ENCODE measurements at regions not wholly inside any gene's neighbourhood (a gene's known extent, or its start where the extent isn't known, plus 50 kb on each side); places are given as distances from the start of the nearest gene placed in this dataset.
A peak's percentile ranks its signal among the peaks of the same experiment; 100 is the strongest.

DNA sequence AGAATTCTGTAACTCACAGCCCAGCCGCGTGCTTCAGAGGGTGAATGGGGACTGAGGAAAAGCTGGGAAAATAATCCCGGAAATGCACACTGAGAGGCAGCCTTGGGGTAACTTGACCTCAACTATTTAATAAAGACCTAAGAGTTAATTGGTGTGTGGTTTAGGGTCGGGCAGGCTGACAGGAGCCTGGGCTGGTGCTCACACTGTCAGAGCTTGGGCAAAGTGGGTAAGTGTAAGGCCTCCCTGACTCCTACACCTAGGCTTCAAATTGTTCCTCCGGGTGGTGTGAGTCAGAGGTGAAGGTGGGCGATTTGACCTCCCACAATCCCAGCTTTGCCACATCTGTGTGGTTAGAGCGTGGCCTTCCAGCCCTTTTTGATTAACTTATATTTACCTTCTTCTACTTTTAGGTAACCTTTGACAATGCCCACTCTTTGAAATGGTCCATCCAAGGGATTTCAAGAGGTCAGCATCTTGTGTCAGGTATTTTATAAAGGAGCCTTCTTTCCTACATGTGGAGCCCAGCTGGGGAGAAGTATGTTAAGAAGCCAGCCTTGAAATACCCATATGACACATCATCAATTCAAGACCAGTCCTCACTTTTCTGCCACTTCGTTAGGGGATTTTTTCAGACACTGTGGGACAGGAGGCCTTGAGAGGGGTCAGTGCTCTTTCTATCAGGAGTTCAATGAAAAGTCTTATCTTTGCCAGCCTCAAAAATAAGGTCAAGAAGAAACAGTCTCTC is 114.2 kb downstream of the NUFIP1 start:
- 87% methylated on average over 8 of the region's 8 CpGs for WGBS, 3 donors
- Histone ChIP-seq H3K27me3 (ENCODE audit: insufficient read depth in 3 of 3, low read length in 2 of 3) (no peaks in the 10 kb centered on the region), H3K4me1 (peaks cover 23% of the 10 kb centered on the region), H3K4me3 (no peak overlapping the region), H3K9me3 (no peaks in the 10 kb centered on the region), H3K36me3 (ENCODE audit: insufficient read depth in 1 of 2, low read depth in 1 of 2) (no peaks in the 10 kb centered on the region), H3K27ac (peak overlapping the region; percentile 36)
- no peak for DNase-seq
- TF ChIP-seq, protein P1, sequence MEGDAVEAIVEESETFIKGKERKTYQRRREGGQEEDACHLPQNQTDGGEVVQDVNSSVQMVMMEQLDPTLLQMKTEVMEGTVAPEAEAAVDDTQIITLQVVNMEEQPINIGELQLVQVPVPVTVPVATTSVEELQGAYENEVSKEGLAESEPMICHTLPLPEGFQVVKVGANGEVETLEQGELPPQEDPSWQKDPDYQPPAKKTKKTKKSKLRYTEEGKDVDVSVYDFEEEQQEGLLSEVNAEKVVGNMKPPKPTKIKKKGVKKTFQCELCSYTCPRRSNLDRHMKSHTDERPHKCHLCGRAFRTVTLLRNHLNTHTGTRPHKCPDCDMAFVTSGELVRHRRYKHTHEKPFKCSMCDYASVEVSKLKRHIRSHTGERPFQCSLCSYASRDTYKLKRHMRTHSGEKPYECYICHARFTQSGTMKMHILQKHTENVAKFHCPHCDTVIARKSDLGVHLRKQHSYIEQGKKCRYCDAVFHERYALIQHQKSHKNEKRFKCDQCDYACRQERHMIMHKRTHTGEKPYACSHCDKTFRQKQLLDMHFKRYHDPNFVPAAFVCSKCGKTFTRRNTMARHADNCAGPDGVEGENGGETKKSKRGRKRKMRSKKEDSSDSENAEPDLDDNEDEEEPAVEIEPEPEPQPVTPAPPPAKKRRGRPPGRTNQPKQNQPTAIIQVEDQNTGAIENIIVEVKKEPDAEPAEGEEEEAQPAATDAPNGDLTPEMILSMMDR (IDR thresholded peaks at IDR 0.05), result no peak
- intact Hi-C loops (cut with DNase I), result loop anchor here (5.0 kb wide), 3 partner anchors 42 to 393 kb away; partner anchors contain the start of gene TSC22D1 (in 1 of the 2)
- ATAC-seq, result no peak

DNA sequence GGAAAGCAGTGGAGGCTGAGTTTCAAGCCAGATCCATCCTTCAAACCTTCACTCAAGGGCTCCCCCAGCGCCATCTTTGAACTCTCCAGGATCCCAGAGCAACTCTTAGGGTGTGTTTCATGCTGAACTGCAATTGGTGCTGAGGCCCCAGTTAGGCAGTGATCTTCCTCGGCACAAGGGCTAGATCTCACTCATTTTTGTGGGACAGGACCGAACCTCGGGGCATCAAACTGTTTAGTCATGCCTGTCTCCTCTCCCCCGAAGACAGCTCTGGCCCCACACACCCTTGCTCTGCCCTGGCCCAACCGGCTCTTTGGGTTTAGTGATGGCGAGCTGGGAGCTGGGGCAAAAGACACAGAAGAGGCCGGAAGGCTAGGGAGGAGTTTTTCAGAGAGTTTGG is 115.1 kb downstream of the NUFIP1 start:
- TF ChIP-seq, protein P1 (IDR thresholded peaks at IDR 0.05), result no peak
- no peak overlapping the region for H3K4me3 ChIP-seq
- no peaks in the 10 kb centered on the region for H3K36me3 ChIP-seq (ENCODE audit: insufficient read depth in 1 of 2, low read depth in 1 of 2)
- DNase-seq, result no peak
- peaks cover 23% of the 10 kb centered on the region for H3K4me1 ChIP-seq
- peak overlapping the region; percentile 36 for H3K27ac ChIP-seq
- intact Hi-C loops (cut with DNase I), result loop anchor here in 1 of 2 donors (5.0 kb wide), 2 partner anchors 43 to 297 kb away; partner anchors contain the start of gene TSC22D1
- H3K9me3 ChIP-seq, result no peaks in the 10 kb centered on the region
- 89 to 96% (median 92%) methylated on average over 8 of the region's 8 CpGs for WGBS, 3 donors
- no peak for ATAC-seq
- no peaks in the 10 kb centered on the region for H3K27me3 ChIP-seq (ENCODE audit: insufficient read depth in 3 of 3, low read length in 2 of 3)

DNA sequence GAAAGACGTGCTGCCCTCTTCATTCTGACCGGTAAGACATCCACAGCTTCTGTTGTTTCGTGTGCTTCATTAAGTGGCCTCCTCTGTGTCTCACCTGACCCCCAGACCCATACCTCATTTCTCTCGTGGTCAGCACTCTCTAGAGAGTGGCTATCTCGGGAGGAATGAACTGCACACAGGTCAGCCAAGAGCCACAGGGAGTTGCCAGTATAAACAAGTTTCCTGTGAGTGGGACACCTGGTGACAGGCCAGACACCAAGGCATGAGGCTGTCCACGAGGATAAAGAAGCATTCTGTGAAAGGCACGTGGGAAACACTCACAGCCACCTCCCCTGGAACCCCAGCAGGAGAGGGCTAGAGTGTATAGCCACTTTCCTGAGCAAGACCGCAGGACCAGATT is 115.8 kb downstream of the NUFIP1 start:
- peak in 3 of 4 donors; percentile 17 to 49 (median 22) for ATAC-seq
- peaks cover 23% of the 10 kb centered on the region for H3K4me1 ChIP-seq
- intact Hi-C loops (cut with DNase I), result loop anchor here in 1 of 2 donors (5.0 kb wide), 2 partner anchors 44 to 296 kb away; partner anchors contain the start of gene TSC22D1
- 31 to 39% (median 35%) methylated on average over 8 of the region's 8 CpGs for WGBS, 3 donors
- no peaks in the 10 kb centered on the region for H3K27me3 ChIP-seq (ENCODE audit: insufficient read depth in 3 of 3, low read length in 2 of 3)
- TF ChIP-seq, protein P1 (IDR thresholded peaks at IDR 0.05), result no peak
- H3K4me3 ChIP-seq, result no peak overlapping the region
- H3K9me3 ChIP-seq, result no peaks in the 10 kb centered on the region
- DNase-seq, result no peak
- H3K27ac ChIP-seq, result peak overlapping the region; percentile 21
- no peaks in the 10 kb centered on the region for H3K36me3 ChIP-seq (ENCODE audit: insufficient read depth in 1 of 2, low read depth in 1 of 2)

DNA sequence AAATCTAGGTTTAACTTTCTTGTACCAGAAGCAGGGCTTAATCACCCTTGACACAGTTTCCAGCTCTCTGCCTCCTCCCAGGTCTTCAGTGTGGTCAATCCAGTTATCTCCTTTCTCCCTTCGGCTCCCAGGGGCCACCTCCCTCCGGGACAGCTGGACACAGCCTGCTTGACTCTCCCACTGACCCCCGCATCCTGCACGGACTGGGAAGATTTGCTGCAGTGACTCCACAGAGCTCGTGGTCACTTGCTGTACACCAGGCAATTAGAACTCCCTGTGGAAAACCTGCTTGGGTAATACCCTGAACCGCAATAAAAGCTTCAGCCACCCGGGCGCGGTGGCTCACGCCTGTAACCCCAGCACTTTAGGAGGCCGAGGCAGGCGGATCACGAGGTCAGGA is 116.5 kb downstream of the NUFIP1 start:
- no peaks in the 10 kb centered on the region for H3K9me3 ChIP-seq
- no peaks in the 10 kb centered on the region for H3K27me3 ChIP-seq (ENCODE audit: insufficient read depth in 3 of 3, low read length in 2 of 3)
- H3K36me3 ChIP-seq (ENCODE audit: insufficient read depth in 1 of 2, low read depth in 1 of 2), result no peaks in the 10 kb centered on the region
- intact Hi-C loops (cut with DNase I), result loop anchor here in 1 of 2 donors (5.0 kb wide), 2 partner anchors 45 to 295 kb away; partner anchors contain the start of gene TSC22D1
- peaks cover 23% of the 10 kb centered on the region for H3K4me1 ChIP-seq
- 81 to 85% (median 83%) methylated on average over 13 of the region's 13 CpGs for WGBS, 3 donors
- no peak overlapping the region for H3K4me3 ChIP-seq
- ATAC-seq, result no peak
- DNase-seq, result no peak
- TF ChIP-seq, protein P1 (IDR thresholded peaks at IDR 0.05), result no peak
- peak overlapping the region; percentile 50 for H3K27ac ChIP-seq
